Activated CD8-positive, alpha-beta memory T cell treated with anti-CD3 and anti-CD28 coated beads, Interleukin-2, amount 50 U/mL, for 24 hours (primary cell): ENCODE measurements at regions not wholly inside any gene's neighbourhood (a gene's known extent, or its start where the extent isn't known, plus 50 kb on each side); places are given as distances from the start of the nearest gene placed in this dataset.

ENCODE experiments used
- DNase-seq: peaks from one replicate; pipeline ENCODE4 v3.0.0-alpha.2; 2020; ENCODE audit errors: extremely low read depth

DNA sequence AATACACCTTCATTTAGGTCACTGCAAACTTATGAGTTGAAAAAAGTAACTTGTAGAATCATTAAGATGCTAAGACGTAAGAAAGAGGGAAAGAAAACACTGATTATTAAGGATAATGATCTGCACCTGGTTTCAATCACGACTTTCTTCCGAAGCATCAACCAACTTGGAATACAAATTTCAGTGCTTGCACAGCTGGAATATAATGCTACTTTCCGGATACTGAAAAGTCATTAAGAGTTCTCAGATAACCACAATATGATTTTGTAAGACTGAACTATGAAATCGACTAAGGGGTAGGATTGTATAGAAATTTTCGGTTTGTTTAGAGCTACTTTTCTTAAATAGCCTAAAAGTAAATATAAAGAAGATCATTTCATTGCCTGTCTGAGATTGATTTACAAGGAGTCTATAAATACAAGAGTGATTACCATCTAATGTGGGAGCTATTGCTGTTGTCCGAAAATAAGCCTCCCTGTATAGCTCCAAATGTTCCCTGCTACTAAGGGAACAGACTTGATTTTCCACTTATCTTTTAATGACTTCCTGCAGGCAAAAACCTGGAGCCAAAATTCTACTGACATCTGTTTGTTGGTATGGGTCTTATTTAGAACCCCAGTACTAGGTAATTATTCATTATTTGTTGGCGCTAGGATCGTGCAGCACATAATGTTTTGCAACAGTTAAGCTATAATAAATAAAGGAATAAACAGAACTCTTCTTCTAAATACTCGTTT, 673.3 kb downstream of the KCNT2 start:
- no peak for DNase-seq

GRCh38 chr1:195933835-195934234, 674.4 kb downstream of the KCNT2 start:
- no peak for DNase-seq

GRCh38 chr1:195915826-195916225, 692.4 kb downstream of the KCNT2 start:
- no peak for DNase-seq

GRCh38 chr1:195909061-195909460, 699.2 kb downstream of the KCNT2 start:
- DNase-seq = no peak

- DNase-seq = no peak
Measured at GRCh38 chr1:195908121-195908520, 700.1 kb downstream of the KCNT2 start.

GRCh38 chr1:195903203-195903602, 705.0 kb downstream of the KCNT2 start:
- no peak for DNase-seq

DNA sequence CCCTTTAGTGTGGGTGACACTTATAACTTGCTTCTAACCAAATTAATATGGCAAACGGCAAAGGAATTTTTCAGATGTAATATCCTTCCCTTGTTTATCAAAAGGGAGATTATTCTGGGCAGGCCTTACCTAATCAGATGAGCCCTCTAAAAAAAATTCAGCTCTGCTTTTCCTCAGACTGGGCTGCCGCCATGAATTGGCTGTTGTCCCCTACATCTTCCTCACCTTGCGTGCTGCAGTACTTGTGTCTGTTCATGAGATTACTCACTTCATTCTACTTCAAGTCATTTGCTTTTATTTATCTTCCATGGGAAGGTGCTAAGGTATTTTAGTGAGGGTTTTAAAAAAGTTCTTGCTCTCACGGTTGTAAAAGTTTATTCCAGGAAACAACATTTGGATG, 705.5 kb downstream of the KCNT2 start:
- no peak for DNase-seq

DNA sequence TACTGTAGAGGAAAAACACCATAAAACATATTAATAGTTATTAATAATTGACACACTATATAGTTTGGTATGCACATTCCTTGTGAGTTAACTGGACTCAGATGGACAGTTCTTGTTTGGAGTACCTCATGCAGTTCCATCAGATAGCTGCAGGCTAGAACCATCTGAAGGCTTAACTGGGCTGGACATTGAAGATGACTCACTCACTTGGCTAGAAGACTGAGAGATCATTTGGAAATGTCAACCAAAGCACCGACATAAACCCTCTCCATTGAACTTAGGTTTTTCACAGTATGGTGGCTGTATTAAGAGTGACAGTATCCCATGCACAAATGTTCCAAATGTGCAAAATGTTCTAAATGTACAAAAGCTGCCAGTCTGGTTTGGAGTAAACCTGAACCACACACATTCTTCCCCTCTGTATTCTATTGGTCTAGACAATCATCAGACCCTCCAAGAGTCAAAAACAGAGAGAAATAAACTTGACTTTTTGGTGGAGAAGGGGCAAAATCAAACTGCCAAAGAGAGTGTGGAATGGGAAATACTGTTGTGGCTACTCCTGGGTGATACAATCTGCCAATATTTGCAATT, 708.4 kb downstream of the KCNT2 start:
- no peak for DNase-seq

DNA sequence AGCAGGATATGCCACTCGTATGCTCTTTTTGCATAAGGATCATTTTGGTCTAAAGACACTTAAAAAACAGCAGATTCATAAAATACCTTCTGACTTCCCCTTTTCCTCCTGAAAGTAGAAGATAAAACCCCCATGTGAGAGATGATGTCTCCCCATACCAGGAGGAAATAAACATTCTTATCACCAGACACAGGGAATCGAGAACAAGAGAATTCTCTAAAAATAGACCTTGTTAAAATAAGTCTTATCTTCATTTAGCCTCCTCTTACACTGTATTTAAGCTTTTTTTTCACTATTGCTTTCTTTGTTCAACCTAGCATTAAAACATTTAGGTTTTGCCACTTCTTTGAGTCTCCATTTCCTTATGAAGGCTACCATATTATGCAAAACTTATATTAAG, 709.3 kb downstream of the KCNT2 start:
- DNase-seq = no peak

GRCh38 chr1:195898373-195898772, 709.9 kb downstream of the KCNT2 start:
- DNase-seq = no peak

GRCh38 chr1:195897076-195897475, 711.2 kb downstream of the KCNT2 start:
- no peak for DNase-seq

DNA sequence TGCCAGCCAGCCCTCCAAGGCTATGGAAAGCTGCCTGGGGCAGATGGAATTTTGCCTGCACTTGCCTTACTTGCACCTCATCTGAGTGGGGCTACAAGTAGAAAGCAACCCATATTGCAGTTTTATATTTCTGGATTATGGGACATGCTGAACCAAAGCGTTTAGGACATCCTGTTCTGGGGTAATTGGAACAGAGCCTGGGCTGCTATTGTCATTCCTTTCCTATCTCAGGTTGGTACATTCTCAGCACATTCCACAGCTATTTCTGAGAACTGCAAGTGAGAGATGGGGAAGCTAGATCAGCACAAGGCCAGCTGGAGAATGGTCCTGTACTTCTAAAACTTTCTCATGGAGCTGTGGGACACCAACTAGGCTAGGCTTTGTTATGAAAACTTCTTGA, 713.8 kb downstream of the KCNT2 start:
- no peak for DNase-seq

GRCh38 chr1:195886000-195886399, 722.2 kb downstream of the KCNT2 start:
- DNase-seq = no peak

DNA sequence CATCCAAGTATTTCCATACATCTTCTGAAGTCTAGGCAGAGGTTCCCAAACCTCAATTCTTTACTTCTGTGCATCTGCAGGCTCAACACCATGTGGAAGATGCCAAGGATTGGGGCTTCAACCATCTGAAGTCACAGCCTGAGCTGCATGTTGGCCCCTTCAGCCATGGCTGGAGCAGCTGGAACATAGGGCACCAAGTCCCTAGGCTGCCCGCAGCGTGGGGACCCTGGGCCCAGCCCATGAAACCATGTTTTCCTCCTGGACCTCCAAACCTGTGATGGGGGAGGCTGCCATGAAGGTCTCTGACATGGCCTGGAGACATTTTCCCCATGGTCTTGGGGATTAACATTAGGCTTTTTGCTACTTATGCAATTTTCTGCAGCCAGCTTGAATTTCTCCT, 729.8 kb downstream of the KCNT2 start:
- no peak for DNase-seq

DNA sequence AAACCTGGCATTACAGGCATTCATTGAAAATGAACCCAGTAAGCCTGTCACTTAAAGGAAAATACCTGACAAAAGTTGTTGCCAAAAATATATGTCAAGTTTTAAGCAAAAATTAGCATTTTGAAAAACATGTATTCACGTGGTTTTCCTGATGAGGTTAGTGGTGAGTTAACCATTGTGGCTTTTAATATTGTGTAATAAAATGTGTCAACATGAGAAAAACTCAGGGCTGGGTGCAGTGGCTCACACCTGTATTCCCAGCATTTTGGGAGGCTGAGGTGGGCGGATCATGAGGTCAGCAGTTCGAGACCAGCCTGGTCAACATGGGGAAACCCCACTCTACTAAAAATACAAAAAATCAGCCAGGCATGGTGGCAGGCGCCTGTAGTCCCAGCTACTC, 731.4 kb downstream of the KCNT2 start:
- DNase-seq = no peak

GRCh38 chr1:195872376-195872775, 735.9 kb downstream of the KCNT2 start:
- DNase-seq = no peak

DNA sequence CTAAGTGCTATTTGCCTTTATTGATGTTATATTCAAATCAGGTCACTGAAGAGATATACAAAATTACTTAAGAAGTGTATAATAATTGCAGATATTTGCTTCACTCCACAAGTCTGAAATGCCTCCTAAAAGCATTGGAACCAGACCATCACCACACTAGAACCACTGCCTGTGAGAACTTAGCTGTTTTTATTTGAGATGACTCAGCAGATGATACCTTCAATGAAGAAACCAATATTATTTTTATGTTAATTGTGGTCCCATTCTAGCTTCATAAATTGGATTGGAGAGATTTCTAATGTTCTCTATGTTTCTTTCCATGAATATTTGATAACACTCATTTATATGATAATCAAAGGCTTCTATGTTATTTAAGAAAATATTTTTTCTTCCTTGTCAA, 740.6 kb downstream of the KCNT2 start:
- no peak for DNase-seq

GRCh38 chr1:195866781-195867222, 741.4 kb downstream of the KCNT2 start:
- no peak for DNase-seq

- DNase-seq = no peak
Measured at GRCh38 chr1:195866091-195866780, 742.0 kb downstream of the KCNT2 start.

GRCh38 chr1:195851804-195852203, 756.4 kb downstream of the KCNT2 start:
- no peak for DNase-seq

GRCh38 chr1:195851016-195851601, 757.1 kb downstream of the KCNT2 start:
- DNase-seq = no peak

DNA sequence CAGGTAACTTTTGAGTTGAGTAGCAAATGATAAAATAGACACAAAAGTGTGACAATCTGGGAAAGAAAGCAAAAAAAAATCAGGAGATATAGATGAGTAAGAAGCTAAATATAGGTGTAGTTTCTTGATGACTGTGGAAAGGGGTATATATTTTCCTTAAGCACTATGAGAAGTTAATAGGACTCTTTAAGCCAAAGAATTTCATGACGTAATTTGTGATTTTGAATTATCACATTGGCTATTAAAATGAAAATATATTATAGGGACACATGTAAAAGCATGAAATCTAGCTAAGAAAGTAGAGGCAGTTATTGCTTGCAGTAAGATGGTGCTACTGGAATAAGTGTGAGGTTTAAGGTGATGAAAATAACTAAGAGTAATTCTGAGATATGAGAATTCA, 759.1 kb downstream of the KCNT2 start:
- DNase-seq = no peak
